ENCODE measurements at regions not wholly inside any gene's neighbourhood (a gene's known extent, or its start where the extent isn't known, plus 50 kb on each side); places are given as distances from the start of the nearest gene placed in this dataset.

GRCh38 chr16:72311426-72311825 lies 139.5 kb upstream of the PMFBP1 start:
- no peak for DNase-seq

- no peak for DNase-seq
Observed at GRCh38 chr16:72309001-72309400, 137.0 kb upstream of the PMFBP1 start.

GRCh38 chr16:72308396-72308795 lies 136.4 kb upstream of the PMFBP1 start:
- no peak for DNase-seq

GRCh38 chr16:72302332-72302731 lies 130.4 kb upstream of the PMFBP1 start:
- no peak for DNase-seq

GRCh38 chr16:72301523-72302236 lies 129.7 kb upstream of the PMFBP1 start:
- no peak for DNase-seq

GRCh38 chr16:72300892-72301291 lies 128.9 kb upstream of the PMFBP1 start:
- no peak for DNase-seq

- DNase-seq = no peak
Observed at GRCh38 chr16:72299684-72300243, 127.8 kb upstream of the PMFBP1 start.

GRCh38 chr16:72298961-72299360 lies 127.0 kb upstream of the PMFBP1 start:
- DNase-seq = no peak

- DNase-seq = no peak
Observed at GRCh38 chr16:72295914-72296313, 124.0 kb upstream of the PMFBP1 start.

- DNase-seq = no peak
Observed at GRCh38 chr16:72291531-72291981, 119.6 kb upstream of the PMFBP1 start.

- no peak for DNase-seq
Observed at GRCh38 chr16:72291121-72291520, 119.2 kb upstream of the PMFBP1 start.

- no peak for DNase-seq
Observed at GRCh38 chr16:72287649-72288048, 115.7 kb upstream of the PMFBP1 start.

GRCh38 chr16:72286936-72287620 lies 115.1 kb upstream of the PMFBP1 start:
- no peak for DNase-seq

GRCh38 chr16:72285728-72286127 lies 113.8 kb upstream of the PMFBP1 start:
- DNase-seq = no peak

- no peak for DNase-seq
Observed at GRCh38 chr16:72285324-72285723, 113.4 kb upstream of the PMFBP1 start.

- no peak for DNase-seq
Observed at GRCh38 chr16:72284042-72284789, 112.3 kb upstream of the PMFBP1 start.

GRCh38 chr16:72282362-72282761 lies 110.4 kb upstream of the PMFBP1 start:
- DNase-seq = no peak

GRCh38 chr16:72278301-72278700 lies 106.3 kb upstream of the PMFBP1 start:
- DNase-seq = no peak

- no peak for DNase-seq
Observed at GRCh38 chr16:72277749-72278148, 105.8 kb upstream of the PMFBP1 start.

- no peak for DNase-seq
Observed at GRCh38 chr16:72271699-72272240, 99.8 kb upstream of the PMFBP1 start.

- DNase-seq = no peak
Observed at GRCh38 chr16:72270531-72270930, 98.6 kb upstream of the PMFBP1 start.

- DNase-seq = no peak
Observed at GRCh38 chr16:72266836-72267235, 94.9 kb upstream of the PMFBP1 start.

GRCh38 chr16:72264771-72265170 lies 92.8 kb upstream of the PMFBP1 start:
- no peak for DNase-seq

Data from activated CD4-positive, alpha-beta T cell treated with anti-CD3 and anti-CD28 coated beads, Interleukin-10, Interleukin-2, amounts not matched to agents 100 ng/mL and 50 ng/mL, durations not matched to agents 16 hours and 8 hours (primary cell).